ENCODE measurements at regions not wholly inside any gene's neighbourhood (a gene's known extent, or its start where the extent isn't known, plus 50 kb on each side); places are given as distances from the start of the nearest gene placed in this dataset.

- H2AFZ ChIP-seq (ENCODE audit: low read depth, low read length, poor library complexity, severe bottlenecking): no peak overlapping the region
- no peaks in the 10 kb centered on the region for H4K20me1 ChIP-seq (ENCODE audit: insufficient read depth)
- no peaks in the 10 kb centered on the region for H3K79me2 ChIP-seq (ENCODE audit: insufficient read depth, low read length)
- POLR2A ChIA-PET: no interaction called here
- no peaks in the 10 kb centered on the region for H3K36me3 ChIP-seq (ENCODE audit: control insufficient read depth in 1 of 2, insufficient read depth in 2 of 2, low read length in 2 of 2)
- no peak overlapping the region for H3K4me2 ChIP-seq (ENCODE audit: low read length)
- BruUV-seq (replicated peaks): no TSS peak
- no peak overlapping the region for H3K9ac ChIP-seq (ENCODE audit: low read length)
- TF ChIP-seq, protein P1, sequence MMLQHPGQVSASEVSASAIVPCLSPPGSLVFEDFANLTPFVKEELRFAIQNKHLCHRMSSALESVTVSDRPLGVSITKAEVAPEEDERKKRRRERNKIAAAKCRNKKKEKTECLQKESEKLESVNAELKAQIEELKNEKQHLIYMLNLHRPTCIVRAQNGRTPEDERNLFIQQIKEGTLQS (IDR thresholded peaks at IDR 0.05): no peak
- TF ChIP-seq ZFX (IDR thresholded peaks at IDR 0.05) (no peak), CBX3 (IDR thresholded peaks at IDR 0.05; ENCODE audit: low read depth) (no peak), MAX (IDR thresholded peaks at IDR 0.05) (no peak), CEBPB (IDR thresholded peaks at IDR 0.05; ENCODE audit: low read depth) (no peak), RAD21 (IDR thresholded peaks at IDR 0.05; ENCODE audit: low read depth) (no peak)
- TF ChIP-seq, protein P2, sequence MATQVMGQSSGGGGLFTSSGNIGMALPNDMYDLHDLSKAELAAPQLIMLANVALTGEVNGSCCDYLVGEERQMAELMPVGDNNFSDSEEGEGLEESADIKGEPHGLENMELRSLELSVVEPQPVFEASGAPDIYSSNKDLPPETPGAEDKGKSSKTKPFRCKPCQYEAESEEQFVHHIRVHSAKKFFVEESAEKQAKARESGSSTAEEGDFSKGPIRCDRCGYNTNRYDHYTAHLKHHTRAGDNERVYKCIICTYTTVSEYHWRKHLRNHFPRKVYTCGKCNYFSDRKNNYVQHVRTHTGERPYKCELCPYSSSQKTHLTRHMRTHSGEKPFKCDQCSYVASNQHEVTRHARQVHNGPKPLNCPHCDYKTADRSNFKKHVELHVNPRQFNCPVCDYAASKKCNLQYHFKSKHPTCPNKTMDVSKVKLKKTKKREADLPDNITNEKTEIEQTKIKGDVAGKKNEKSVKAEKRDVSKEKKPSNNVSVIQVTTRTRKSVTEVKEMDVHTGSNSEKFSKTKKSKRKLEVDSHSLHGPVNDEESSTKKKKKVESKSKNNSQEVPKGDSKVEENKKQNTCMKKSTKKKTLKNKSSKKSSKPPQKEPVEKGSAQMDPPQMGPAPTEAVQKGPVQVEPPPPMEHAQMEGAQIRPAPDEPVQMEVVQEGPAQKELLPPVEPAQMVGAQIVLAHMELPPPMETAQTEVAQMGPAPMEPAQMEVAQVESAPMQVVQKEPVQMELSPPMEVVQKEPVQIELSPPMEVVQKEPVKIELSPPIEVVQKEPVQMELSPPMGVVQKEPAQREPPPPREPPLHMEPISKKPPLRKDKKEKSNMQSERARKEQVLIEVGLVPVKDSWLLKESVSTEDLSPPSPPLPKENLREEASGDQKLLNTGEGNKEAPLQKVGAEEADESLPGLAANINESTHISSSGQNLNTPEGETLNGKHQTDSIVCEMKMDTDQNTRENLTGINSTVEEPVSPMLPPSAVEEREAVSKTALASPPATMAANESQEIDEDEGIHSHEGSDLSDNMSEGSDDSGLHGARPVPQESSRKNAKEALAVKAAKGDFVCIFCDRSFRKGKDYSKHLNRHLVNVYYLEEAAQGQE (IDR thresholded peaks at IDR 0.05; ENCODE audit: low read depth): no peak
- intact Hi-C loops (cut with micrococcal nuclease): no loop called here
- no peak for DNase-seq (ENCODE audit: low read depth, low spot score)
- RAD21 ChIA-PET (ENCODE audit: low non-redundant PET in 1 of 2, low total read pairs in 2 of 2, uncharacterized antibody in 2 of 2, unreplicated experiment in 2 of 2): no interaction called here
- no peak overlapping the region for H3K27ac ChIP-seq (ENCODE audit: low read depth, low read length)
- ATAC-seq: no peak
- H3K27me3 ChIP-seq (ENCODE audit: insufficient read depth, low read length): no peaks in the 10 kb centered on the region
- no peaks in the 10 kb centered on the region for H3K4me1 ChIP-seq (ENCODE audit: control insufficient read depth in 1 of 2, insufficient read depth in 2 of 2, low read length in 2 of 2)
- CTCF ChIA-PET: no interaction called here
- H3K9me3 ChIP-seq (ENCODE audit: control insufficient read depth in 1 of 2, insufficient read depth in 1 of 2, low read depth in 1 of 2, low read length in 2 of 2): no peaks in the 10 kb centered on the region
- no peak overlapping the region for H3K4me3 ChIP-seq (replicated peaks in 1 of 2; ENCODE audit: low read depth in 1 of 2, low read length in 2 of 2)
- no peaks in the 10 kb centered on the region for H3K9me2 ChIP-seq (ENCODE audit: insufficient read depth)
These were observed 366.8 kb downstream of the SHANK2 start for GRCh38 chr11:70885281-70886231.
